A549 (cell line): ENCODE measurements at regions not wholly inside any gene's neighbourhood (a gene's known extent, or its start where the extent isn't known, plus 50 kb on each side); places are given as distances from the start of the nearest gene placed in this dataset.

Experiments used
- CHD2 ChIP-seq: fragments of 150-350 bp; IDR thresholded peaks from 2 replicates; pipeline ENCODE4 v1.6.1; 2014; ENCODE audit warnings: low read length; ENCODE audit not compliant: partially characterized antibody
- CTCF ChIP-seq: fragments of >200 bp; sonication (Bioruptor Twin); formaldehyde crosslinking; IDR thresholded peaks from 3 replicates; pipeline ENCODE4 v1.5.1; 2016
- HOXA7 ChIP-seq: fragments of 250-450 bp; sonication (Bioruptor Pico); IDR thresholded peaks from 2 replicates; pipeline ENCODE4 v1.5.0; 2020; ENCODE audit warnings: mild to moderate bottlenecking, moderate library complexity
- KDM5A ChIP-seq: fragments of 200-600 bp; sonication (generic); IDR thresholded peaks from 2 replicates; pipeline ENCODE4 v1.6.1; 2016; ENCODE audit warnings: antibody characterized with exemption, mild to moderate bottlenecking
- MAX ChIP-seq: IDR thresholded peaks from 2 replicates; pipeline ENCODE4 v1.6.1; 2012
- PBX3 ChIP-seq: IDR thresholded peaks from 2 replicates; pipeline ENCODE4 v1.6.1; 2012
- POLR2A ChIP-seq: IDR thresholded peaks from 2 replicates; pipeline ENCODE4 v1.6.1; 2012; ENCODE audit warnings: mild to moderate bottlenecking, low read length
- SMC3 ChIP-seq: fragments of >200 bp; sonication (Bioruptor Twin); formaldehyde crosslinking; IDR thresholded peaks from 3 replicates; pipeline ENCODE4 v1.6.1; 2018; ENCODE audit warnings: inconsistent platforms
- TP53 ChIP-seq: fragments of 250-450 bp; sonication (Bioruptor Pico); IDR thresholded peaks from 2 replicates; pipeline ENCODE4 v1.5.0; 2021; ENCODE audit warnings: mild to moderate bottlenecking, moderate library complexity

- TF ChIP-seq PBX3 = no peak
- no peak for TF ChIP-seq CTCF
- no peak for TF ChIP-seq KDM5A
- no peak for TF ChIP-seq MAX
- TF ChIP-seq POLR2A = no peak
- TF ChIP-seq TP53 (CRISPR knock-in tag) = no peak
- TF ChIP-seq SMC3 = no peak
- no peak for TF ChIP-seq HOXA7 (CRISPR knock-in tag)
- no peak for TF ChIP-seq CHD2
Observed at GRCh38 chr5:34536699-34537098, 119.4 kb upstream of the RAI14 start.
